NCI-H2196 treated with DMSO at 0.1 percent for 48 hours (cell line): ENCODE measurements at regions not wholly inside any gene's neighbourhood (a gene's known extent, or its start where the extent isn't known, plus 50 kb on each side); places are given as distances from the start of the nearest gene placed in this dataset.

Experiments used
- DNase-seq: peaks from one replicate; lab custom pipeline; 2025; ENCODE audit not compliant: unreplicated experiment; lab: John Stamatoyannopoulos, UW

GRCh38 chr1:216779686-216780085 lies 56.5 kb upstream of the ESRRG start:
- no peak for DNase-seq

DNA sequence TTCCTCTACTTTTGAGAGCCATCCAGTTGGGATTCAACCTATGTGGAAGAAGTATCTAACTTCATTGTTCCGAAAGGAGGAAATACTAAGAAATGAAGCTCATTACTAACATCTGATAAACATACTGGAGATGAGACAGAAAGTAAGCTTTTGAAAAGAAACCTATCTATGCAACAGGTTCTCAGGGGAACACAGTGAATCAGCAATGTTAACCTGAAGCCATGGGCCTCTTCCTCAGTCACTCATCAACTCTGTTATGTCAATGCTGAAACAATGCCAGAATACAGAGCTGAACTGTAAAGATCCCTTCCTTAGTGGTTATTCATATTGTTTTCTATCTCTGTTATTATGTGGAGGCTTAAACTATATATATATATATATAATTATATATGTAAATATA lies 55.5 kb upstream of the ESRRG start:
- DNase-seq: no peak

DNA sequence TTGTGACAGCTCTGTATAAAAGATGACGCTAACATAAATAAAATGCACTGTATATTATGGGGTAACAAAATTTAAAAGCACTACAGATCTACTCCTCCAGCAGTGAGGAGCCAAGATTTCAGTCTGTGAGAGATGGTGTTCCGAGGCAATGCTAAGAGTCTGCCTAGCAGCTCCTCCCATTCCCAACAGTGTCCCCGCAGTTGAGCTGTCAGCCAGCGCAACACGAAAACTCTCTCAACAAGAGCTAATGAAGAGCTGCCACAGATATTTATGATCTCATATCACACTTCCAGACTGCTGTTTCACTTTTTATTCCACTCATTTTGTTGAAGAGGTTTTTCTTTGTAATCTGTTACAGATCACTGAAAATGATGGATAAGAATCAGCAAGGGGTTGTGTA lies 53.9 kb upstream of the ESRRG start:
- no peak for DNase-seq
